ENCODE measurements at regions not wholly inside any gene's neighbourhood (a gene's known extent, or its start where the extent isn't known, plus 50 kb on each side); places are given as distances from the start of the nearest gene placed in this dataset.

DNA sequence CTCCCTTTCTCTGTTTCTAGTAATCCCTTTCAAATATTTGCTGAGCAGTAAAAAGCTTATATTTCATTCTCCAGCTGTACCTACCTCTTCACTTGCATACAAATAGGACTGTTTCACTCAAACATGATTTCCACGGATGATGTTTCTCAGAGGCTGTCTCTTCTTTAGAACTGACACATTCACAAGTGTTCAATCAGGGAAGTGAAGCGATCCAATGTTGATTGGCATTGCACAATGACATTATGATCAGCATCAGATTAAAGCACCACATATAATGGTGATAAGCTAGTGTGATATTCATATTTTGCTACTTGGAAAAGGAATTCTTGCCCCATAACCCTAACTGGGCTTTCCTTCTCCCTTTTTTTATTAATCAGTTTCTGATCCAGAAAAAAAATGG is 681.8 kb downstream of the TBC1D32 start:
- Histone ChIP-seq H3K4me3 (ENCODE audit: low read length in 3 of 3) (no peak overlapping the region), H3K9ac (ENCODE audit: low read length in 3 of 3) (no peak overlapping the region), H3K27ac (ENCODE audit: low read depth in 2 of 2, low read length in 2 of 2) (no peak overlapping the region), H3K27me3 (ENCODE audit: control insufficient read depth, insufficient read depth, low read length) (no peaks in the 10 kb centered on the region), H3K4me1 (ENCODE audit: control insufficient read depth in 2 of 3, insufficient read depth in 2 of 3, low read depth in 1 of 3, low read length in 3 of 3) (no peaks in the 10 kb centered on the region), H3K9me3 (ENCODE audit: control insufficient read depth in 2 of 3, insufficient read depth in 1 of 3, low read length in 3 of 3) (no peaks in the 10 kb centered on the region), H3K36me3 (ENCODE audit: control insufficient read depth in 2 of 3, insufficient read depth in 3 of 3, low read length in 3 of 3) (no peaks in the 10 kb centered on the region)
- intact Hi-C loops (cut with DNase I) = no loop called here
- TF ChIP-seq, protein P1, sequence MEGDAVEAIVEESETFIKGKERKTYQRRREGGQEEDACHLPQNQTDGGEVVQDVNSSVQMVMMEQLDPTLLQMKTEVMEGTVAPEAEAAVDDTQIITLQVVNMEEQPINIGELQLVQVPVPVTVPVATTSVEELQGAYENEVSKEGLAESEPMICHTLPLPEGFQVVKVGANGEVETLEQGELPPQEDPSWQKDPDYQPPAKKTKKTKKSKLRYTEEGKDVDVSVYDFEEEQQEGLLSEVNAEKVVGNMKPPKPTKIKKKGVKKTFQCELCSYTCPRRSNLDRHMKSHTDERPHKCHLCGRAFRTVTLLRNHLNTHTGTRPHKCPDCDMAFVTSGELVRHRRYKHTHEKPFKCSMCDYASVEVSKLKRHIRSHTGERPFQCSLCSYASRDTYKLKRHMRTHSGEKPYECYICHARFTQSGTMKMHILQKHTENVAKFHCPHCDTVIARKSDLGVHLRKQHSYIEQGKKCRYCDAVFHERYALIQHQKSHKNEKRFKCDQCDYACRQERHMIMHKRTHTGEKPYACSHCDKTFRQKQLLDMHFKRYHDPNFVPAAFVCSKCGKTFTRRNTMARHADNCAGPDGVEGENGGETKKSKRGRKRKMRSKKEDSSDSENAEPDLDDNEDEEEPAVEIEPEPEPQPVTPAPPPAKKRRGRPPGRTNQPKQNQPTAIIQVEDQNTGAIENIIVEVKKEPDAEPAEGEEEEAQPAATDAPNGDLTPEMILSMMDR (IDR thresholded peaks at IDR 0.05; ENCODE audit: borderline replicate concordance, extremely low read depth, insufficient read depth) = no peak
- FAIRE-seq (no peak), DNase-seq (no peak)

DNA sequence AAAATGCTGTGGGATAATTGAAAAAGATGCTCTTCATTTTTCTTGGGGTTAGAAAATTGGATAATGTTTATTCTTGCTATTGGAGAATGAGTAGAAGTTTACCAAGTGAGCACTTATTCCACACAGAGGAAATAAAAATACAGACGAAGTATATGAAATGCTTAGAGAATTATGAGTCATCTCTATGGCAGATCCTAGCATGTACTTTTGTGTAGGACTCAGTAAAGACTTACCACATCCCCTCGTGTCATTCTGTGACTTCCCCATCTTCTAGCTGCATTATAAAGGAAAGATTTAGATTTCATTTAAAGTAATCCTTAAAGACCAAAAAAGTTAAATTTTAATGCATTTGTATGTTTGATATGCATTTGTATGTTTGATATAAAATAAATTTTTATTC is 685.6 kb downstream of the TBC1D32 start:
- Histone ChIP-seq H3K27me3 (ENCODE audit: control insufficient read depth, insufficient read depth, low read length) (no peaks in the 10 kb centered on the region), H3K4me1 (ENCODE audit: control insufficient read depth in 2 of 3, insufficient read depth in 2 of 3, low read depth in 1 of 3, low read length in 3 of 3) (no peaks in the 10 kb centered on the region), H3K4me3 (ENCODE audit: low read length in 3 of 3) (no peak overlapping the region), H3K27ac (ENCODE audit: low read depth in 2 of 2, low read length in 2 of 2) (no peak overlapping the region), H3K36me3 (ENCODE audit: control insufficient read depth in 2 of 3, insufficient read depth in 3 of 3, low read length in 3 of 3) (no peaks in the 10 kb centered on the region), H3K9ac (ENCODE audit: low read length in 3 of 3) (no peak overlapping the region), H3K9me3 (ENCODE audit: control insufficient read depth in 2 of 3, insufficient read depth in 1 of 3, low read length in 3 of 3) (no peaks in the 10 kb centered on the region)
- no peak for FAIRE-seq
- TF ChIP-seq, protein P1 (IDR thresholded peaks at IDR 0.05; ENCODE audit: borderline replicate concordance, extremely low read depth, insufficient read depth) = no peak
- DNase-seq = no peak
- intact Hi-C loops (cut with DNase I) = no loop called here

DNA sequence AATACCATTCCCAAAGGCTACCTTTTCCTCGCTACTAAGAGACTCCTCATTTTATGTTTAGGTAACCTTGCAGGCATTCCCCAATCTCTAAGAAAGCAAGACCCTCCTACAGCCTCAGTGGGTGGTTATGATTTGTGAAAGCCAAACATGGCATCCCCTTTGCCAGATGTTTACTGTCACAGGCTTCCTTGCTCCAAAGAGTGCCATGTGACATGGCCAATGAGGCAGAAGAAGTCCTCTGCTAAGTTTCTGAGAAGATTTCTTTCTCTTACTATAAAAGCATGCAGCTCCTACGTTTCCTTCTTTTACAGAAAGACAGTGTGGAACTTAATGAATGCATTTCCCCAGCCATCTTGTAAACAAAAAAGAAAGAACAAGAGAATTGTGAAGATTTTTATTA is 688.2 kb downstream of the TBC1D32 start:
- Histone ChIP-seq H3K9ac (ENCODE audit: low read length in 3 of 3) (no peak overlapping the region), H3K27ac (ENCODE audit: low read depth in 2 of 2, low read length in 2 of 2) (no peak overlapping the region), H3K36me3 (ENCODE audit: control insufficient read depth in 2 of 3, insufficient read depth in 3 of 3, low read length in 3 of 3) (no peaks in the 10 kb centered on the region), H3K4me3 (ENCODE audit: low read length in 3 of 3) (no peak overlapping the region), H3K4me1 (ENCODE audit: control insufficient read depth in 2 of 3, insufficient read depth in 2 of 3, low read depth in 1 of 3, low read length in 3 of 3) (no peaks in the 10 kb centered on the region), H3K9me3 (ENCODE audit: control insufficient read depth in 2 of 3, insufficient read depth in 1 of 3, low read length in 3 of 3) (no peaks in the 10 kb centered on the region), H3K27me3 (ENCODE audit: control insufficient read depth, insufficient read depth, low read length) (no peaks in the 10 kb centered on the region)
- intact Hi-C loops (cut with DNase I) = no loop called here
- peak in 4 of 5 donors; percentile 52 to 78 (median 56) for DNase-seq
- TF ChIP-seq, protein P1 (IDR thresholded peaks at IDR 0.05; ENCODE audit: borderline replicate concordance, extremely low read depth, insufficient read depth) = no peak
- no peak for FAIRE-seq

DNA sequence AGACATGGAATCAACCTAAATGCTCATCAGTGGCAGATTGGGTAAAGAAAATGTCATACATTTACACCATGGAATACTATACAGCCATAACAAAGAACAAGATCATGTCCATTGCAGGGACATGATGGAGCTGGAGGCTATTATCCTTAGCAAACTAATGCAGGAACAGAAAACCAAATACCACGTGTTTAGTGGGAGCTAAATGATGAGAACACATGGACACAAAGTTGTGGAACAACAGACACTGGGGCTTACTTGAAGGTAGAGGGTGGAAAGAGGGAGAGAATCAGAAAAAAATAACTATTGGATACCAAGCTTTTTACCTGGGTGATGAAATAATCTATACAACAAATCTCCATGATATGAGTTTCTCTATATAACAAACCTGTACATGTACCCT is 701.3 kb downstream of the TBC1D32 start:
- no peak for DNase-seq
- no peak for FAIRE-seq
- Histone ChIP-seq H3K27me3 (ENCODE audit: control insufficient read depth, insufficient read depth, low read length) (no peaks in the 10 kb centered on the region), H3K27ac (ENCODE audit: low read depth in 2 of 2, low read length in 2 of 2) (no peak overlapping the region), H3K4me3 (ENCODE audit: low read length in 3 of 3) (no peak overlapping the region), H3K9ac (ENCODE audit: low read length in 3 of 3) (no peak overlapping the region), H3K4me1 (ENCODE audit: control insufficient read depth in 2 of 3, insufficient read depth in 2 of 3, low read depth in 1 of 3, low read length in 3 of 3) (no peaks in the 10 kb centered on the region), H3K9me3 (ENCODE audit: control insufficient read depth in 2 of 3, insufficient read depth in 1 of 3, low read length in 3 of 3) (no peaks in the 10 kb centered on the region), H3K36me3 (ENCODE audit: control insufficient read depth in 2 of 3, insufficient read depth in 3 of 3, low read length in 3 of 3) (no peaks in the 10 kb centered on the region)
- TF ChIP-seq, protein P1 (IDR thresholded peaks at IDR 0.05; ENCODE audit: borderline replicate concordance, extremely low read depth, insufficient read depth) = no peak
- intact Hi-C loops (cut with DNase I) = no loop called here

All from kidney (tissue), 13 donors.